ENCODE measurements at regions not wholly inside any gene's neighbourhood (a gene's known extent, or its start where the extent isn't known, plus 50 kb on each side); places are given as distances from the start of the nearest gene placed in this dataset.

DNA sequence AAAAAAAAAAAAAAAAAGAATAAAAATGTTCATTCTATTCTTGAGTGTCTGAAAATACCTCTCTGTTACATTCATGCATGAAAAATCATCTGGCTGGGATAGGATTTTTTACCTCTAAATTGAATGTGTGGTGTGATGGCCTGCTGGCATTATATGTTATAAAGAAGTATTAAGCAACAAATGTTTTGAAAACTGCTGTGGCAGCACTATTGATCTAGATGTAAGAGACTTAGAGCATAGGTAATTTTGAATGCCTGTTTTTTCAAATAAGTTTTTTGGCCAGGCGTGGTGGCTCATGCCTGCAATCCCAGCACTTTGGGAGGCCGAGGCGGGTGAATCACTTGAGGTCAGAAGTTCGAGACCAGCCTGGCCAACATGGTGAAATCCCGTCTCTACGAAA is 147.0 kb upstream of the LINC00305 start:
- TF ChIP-seq, protein P1, sequence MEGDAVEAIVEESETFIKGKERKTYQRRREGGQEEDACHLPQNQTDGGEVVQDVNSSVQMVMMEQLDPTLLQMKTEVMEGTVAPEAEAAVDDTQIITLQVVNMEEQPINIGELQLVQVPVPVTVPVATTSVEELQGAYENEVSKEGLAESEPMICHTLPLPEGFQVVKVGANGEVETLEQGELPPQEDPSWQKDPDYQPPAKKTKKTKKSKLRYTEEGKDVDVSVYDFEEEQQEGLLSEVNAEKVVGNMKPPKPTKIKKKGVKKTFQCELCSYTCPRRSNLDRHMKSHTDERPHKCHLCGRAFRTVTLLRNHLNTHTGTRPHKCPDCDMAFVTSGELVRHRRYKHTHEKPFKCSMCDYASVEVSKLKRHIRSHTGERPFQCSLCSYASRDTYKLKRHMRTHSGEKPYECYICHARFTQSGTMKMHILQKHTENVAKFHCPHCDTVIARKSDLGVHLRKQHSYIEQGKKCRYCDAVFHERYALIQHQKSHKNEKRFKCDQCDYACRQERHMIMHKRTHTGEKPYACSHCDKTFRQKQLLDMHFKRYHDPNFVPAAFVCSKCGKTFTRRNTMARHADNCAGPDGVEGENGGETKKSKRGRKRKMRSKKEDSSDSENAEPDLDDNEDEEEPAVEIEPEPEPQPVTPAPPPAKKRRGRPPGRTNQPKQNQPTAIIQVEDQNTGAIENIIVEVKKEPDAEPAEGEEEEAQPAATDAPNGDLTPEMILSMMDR (IDR thresholded peaks at IDR 0.05; ENCODE audit: extremely low read depth, missing control alignments): no peak
- no peak for DNase-seq (ENCODE audit: low spot score)

- TF ChIP-seq, protein P1 (IDR thresholded peaks at IDR 0.05; ENCODE audit: extremely low read depth, missing control alignments): no peak
Observed at GRCh38 chr18:64294967-64295366, 146.1 kb upstream of the LINC00305 start.

DNA sequence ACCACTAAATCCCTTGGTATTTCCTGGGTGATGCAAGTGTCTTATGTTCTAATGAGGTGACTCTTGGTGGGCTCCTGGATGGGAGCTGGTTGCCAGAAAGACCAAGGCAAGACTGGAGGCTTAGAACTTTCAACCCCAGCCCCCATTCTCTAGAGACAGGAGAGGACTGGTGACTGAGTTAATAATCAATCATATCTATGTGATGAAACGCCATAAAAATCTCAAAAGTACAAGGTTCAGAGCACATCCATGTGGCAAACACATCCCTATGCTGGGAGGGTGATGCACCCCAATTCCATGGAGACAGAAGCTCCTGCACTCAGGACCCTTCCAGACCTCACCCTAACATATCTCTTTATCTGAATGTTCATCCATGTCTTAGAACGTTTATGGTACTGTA is 139.5 kb upstream of the LINC00305 start:
- TF ChIP-seq, protein P1 (IDR thresholded peaks at IDR 0.05; ENCODE audit: extremely low read depth, missing control alignments): no peak
- DNase-seq (ENCODE audit: low spot score): no peak

More at GRCh38 chr18:64294967-64295366, 146.1 kb upstream of the LINC00305 start:
- no peak for DNase-seq (ENCODE audit: low spot score)

- TF ChIP-seq, protein P1 (IDR thresholded peaks at IDR 0.05; ENCODE audit: extremely low read depth, missing control alignments): no peak
- no peak for DNase-seq (ENCODE audit: low spot score)
Observed at GRCh38 chr18:64287926-64288325, 139.0 kb upstream of the LINC00305 start.

DNA sequence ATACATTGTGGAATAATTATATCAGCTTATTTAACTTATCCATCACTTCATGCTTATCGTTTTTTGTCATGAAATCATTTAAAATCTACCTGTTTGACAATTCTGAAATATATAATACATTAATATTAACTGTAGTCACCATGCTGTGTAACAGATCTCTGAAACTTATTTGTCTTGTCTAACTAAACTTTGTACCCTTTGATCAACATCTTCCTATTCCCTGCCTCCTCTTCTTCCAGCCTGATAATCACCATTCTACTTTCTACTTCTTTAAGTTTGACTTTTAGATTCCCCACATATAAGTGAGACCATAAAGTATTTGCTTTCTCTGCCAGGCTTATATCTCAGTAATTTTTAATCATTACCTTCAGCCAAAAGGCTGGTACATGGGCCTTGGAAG is 134.2 kb upstream of the LINC00305 start:
- DNase-seq (ENCODE audit: low spot score): no peak
- TF ChIP-seq, protein P1 (IDR thresholded peaks at IDR 0.05; ENCODE audit: extremely low read depth, missing control alignments): no peak

DNA sequence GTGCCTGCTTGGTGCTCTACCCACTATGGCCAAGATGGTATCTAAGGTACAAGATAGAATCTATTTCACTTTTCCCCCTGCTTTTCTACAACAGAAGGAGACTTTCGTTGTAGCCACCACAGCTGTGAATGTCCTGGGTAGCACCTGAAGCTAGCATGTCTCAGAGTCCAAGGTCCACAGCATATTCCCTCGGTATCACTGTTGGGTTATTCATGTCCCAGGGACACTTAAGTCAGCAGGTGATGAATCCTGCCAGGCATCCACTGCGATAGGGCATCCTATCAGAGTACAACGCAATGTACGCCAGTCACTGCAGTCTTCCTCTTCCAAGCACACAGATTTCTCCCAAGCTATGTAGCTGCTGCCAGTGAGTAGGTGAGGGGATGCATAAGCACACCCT is 129.1 kb upstream of the LINC00305 start:
- no peak for DNase-seq (ENCODE audit: low spot score)

DNA sequence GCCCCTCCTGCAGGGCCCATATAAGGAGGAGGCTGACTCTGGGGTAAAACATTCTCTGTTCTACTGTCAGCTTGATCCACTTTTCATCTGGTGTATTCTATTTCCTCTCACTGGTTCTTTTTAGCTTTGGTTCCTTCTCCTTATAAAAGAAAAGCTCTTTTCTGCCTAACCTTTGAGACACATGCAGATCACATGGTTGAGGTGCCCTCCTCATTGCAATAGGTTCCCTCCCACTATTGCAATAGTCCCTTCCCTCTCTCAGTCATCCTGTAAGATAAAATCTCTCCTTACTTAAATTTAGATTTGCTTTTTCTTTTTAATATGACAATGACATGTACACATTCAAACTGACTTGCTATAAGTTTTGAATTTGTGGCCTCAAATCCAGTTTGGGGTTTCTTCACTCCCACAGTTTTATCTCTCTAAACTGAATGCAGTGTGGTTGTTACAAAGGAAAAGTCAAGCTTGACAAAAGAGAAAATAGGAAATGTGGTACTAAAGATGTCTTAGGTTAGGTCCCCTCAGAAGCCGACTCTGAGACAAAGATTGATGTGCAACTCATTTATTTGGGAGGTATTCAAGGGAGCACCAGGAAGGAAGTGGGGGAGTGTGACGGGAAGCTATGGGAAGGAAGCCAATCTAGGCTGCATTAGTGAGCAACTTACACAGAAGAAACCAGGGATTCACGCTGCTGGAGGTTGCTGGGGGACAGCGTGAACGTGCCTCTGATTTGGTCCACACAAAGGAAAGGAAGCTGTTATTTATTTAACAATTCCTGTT is 127.6 kb upstream of the LINC00305 start:
- DNase-seq (ENCODE audit: low spot score): no peak
- TF ChIP-seq, protein P1 (IDR thresholded peaks at IDR 0.05; ENCODE audit: extremely low read depth, missing control alignments): no peak

More for the DNA sequence above, 129.1 kb upstream of the LINC00305 start:
- TF ChIP-seq, protein P1 (IDR thresholded peaks at IDR 0.05; ENCODE audit: extremely low read depth, missing control alignments): no peak

Measured in GM20000 (cell line).